ENCODE measurements at regions not wholly inside any gene's neighbourhood (a gene's known extent, or its start where the extent isn't known, plus 50 kb on each side); places are given as distances from the start of the nearest gene placed in this dataset.

DNA sequence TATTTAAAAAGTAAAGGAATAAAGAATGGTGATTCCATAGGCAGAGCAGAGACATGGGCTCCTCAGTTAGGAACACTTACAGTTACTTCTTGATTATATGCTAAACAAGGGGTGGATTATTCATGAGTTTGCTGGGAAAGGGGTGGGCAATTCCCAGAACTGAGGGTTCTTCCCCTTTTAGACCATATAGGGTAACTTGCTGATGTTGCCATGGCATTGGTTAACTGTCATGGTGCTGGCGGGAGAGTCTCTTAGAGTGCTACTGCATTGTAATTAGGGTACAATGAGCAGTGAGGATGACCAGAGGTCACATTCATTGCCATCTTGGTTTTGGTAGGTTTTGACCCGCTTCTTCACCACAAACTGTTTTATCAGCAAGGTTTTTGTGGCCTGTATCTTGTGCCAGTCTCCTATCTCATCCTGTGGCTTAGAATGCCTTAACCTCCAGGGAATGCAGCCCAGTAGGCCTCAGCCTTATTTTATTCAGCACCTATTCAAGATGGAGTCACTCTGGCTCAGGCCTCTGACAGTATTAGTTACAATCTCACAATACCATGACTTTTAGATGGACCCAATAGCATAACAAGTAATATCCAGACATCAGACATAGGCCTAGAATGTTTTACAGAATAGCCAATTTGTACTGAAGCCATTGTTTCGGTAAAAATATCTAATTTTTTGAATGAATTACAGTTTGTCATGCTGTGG, 106.8 kb downstream of the ZBTB18 start:
- no peak for FAIRE-seq

DNA sequence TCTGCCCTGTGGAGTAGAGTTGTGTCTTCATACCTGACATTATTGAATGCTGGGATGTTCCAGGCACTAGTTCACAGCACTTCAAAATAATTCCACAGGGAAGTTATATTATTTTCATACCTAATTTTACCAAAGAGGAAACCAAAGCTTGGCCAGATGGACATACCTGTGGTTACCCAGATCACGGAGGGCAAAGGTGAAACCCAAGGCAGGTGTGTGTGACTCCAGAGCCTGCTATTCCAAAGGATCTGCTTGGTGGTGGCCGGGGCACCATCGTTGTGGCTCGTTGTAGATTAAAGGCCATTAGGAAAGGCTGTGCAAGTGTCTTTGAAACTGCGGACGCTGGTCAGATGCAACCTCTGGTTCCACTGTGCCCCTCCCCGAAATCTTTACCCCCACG, 108.6 kb downstream of the ZBTB18 start:
- FAIRE-seq, result no peak

DNA sequence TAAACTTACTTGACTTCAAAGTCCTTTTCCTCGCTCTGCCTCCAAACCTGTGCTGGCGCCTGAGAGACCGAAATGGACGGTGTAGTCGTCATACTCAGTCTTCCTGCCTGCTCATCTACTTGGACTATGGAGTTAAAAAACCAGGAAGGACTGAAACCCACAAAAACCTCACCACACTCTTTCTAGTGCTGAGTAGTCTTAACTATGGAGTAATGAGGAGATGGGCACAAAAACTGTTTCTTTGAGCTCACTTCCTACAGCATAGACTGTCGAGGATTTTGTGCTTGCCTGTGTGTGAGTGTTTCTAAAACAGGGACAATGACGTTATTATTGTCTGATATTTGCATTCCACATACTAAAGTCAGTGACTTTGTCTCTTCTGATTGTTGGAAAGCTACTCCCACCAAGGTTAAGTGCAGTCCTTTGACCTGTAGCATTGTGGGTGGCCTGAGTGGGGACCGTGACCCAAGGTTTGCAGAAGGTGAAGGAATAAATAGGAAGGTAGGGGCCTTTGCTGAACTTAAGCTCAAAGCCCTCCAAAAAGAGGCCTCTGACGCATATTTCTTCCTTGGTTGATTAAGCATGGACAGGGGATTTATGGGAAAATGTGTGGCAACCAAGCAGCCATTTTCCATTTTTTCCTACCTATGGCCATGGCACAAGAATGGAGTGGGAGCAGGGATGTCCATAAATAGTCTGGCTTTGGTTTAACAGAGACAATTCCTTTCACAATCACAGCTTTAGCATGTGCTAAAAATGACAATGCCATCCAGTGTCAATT, 109.6 kb downstream of the ZBTB18 start:
- no peak for FAIRE-seq

DNA sequence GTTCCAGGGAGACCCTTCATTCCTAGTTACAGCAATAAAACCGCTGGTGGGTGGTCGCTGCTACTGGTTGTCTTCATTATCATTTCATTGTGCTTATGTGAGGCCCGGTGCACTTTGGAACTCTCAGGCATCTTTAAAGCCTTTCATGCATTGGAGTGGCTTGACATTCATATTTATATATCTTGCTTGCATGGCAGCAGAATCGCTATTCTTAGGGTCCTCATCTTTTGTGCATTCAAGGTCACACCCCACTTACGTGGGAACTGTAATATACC, 110.1 kb downstream of the ZBTB18 start:
- FAIRE-seq, result no peak

DNA sequence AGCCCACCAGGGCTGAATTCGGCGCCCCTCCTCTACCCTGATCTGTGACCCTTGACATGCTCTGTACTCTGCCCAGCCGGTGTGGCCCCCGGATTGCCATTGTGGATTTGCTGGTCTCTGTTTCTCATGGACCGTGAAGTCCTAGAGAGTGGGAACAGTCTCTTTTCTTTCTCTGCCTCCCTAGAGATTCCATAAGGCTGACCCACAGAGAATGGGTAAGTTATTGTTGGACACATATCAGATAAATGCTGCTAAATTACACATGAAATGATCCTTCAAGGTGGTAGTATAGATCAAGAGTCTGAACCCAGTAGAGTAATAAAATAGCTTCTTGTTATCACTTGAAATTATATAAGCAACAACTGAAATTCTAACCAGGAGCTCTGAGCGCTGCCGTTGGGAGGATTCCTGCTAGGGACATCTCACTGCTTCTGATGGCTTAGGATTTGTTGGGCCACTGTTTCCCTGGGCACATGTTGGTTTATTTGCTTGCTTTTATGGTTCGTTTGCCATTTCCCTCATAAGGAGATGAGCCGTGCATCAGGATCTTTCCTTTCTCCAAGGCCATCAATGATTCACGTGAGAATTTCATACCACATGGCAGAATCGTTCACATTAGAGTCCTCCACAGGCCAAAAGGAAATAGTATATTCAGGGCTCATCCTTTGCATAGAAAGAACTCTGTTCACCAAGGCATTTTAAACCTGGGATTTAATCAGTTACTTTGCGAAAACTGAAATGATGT, 111.9 kb downstream of the ZBTB18 start:
- FAIRE-seq, result no peak

DNA sequence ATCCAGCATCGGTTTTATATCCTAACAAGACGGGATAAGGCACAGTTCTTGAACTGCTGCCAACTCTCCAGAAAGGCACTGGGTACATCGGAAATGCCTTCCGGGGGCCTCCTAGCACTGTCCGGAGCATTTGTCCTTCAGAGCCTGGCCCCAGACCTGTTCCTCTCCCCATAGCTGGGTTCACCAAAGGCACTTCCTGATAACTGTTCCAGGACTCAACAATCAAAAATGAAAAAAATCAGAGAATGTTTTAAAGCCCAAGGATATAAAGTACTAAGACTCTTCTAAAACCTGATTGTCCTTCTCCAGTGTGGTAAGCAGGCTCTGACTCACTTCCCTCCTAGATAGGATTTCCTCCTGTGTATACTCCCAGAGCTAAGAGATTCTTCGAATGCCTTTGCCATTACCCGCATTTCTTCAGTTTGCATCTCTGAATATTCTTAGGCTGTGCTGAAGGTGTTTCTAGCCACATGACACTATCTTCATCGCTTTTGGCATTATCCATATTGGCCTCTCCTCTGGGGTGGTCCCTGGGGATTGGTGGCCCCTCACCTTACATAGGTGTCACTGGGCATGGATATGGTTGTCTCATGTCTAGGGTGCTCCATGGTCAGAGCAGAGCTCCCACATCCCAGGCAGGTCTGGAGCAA, 112.9 kb downstream of the ZBTB18 start:
- no peak for FAIRE-seq

DNA sequence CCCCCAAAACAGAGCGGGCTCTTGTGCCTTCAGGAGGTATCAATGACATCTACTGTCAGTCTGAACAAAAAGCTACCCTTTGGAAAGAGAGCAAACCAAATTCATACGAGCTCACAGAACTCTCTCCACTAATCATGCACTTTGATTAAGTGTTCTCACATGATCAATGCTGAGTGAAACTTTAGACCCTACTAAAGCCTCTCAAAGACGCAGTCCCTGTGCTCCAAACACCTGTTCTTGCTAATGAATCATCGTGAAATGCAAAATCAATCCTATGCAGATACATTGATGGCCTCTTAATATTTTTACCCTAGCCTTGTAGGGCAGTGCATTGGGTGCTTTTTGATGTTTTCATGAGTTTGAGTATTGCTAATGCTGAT, 113.4 kb downstream of the ZBTB18 start:
- FAIRE-seq, result no peak

DNA sequence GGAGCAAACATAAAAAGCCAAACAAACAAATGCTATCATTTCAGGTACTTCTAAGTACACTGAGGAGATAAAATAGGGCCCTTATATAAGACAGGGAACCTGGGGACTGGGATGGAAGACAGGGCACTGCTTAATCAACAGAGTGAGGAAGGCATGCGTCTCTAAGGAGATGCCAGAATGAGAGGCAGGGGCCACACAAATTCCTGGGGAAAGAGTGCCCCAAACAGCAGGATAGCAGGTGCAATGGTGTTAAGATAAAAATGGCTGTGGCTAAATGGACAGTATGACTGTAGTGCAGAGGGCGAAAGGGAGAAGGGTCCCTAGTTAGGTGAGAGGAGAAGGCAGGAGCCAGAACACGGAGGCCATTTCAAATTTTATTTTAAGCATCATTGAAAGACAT, 113.9 kb downstream of the ZBTB18 start:
- no peak for FAIRE-seq

DNA sequence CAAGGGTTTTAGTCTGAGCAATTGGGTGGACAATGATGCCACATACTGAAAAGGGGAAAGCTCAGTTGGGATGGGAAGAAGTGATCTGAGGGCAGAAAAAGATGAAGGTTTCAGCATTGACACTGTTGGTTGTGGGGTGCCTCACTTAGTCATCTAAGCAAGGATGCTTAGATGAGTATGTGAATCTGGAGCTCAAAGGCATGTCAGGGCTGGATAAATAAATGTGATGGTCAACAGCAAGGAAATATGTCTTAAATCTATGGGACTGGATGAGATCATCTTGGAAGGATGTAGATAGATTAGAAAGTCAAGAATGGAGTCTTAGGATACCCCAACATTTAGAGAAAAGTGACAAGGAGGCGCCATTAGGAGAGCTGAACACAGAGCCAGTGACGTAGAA, 114.6 kb downstream of the ZBTB18 start:
- FAIRE-seq, result no peak

DNA sequence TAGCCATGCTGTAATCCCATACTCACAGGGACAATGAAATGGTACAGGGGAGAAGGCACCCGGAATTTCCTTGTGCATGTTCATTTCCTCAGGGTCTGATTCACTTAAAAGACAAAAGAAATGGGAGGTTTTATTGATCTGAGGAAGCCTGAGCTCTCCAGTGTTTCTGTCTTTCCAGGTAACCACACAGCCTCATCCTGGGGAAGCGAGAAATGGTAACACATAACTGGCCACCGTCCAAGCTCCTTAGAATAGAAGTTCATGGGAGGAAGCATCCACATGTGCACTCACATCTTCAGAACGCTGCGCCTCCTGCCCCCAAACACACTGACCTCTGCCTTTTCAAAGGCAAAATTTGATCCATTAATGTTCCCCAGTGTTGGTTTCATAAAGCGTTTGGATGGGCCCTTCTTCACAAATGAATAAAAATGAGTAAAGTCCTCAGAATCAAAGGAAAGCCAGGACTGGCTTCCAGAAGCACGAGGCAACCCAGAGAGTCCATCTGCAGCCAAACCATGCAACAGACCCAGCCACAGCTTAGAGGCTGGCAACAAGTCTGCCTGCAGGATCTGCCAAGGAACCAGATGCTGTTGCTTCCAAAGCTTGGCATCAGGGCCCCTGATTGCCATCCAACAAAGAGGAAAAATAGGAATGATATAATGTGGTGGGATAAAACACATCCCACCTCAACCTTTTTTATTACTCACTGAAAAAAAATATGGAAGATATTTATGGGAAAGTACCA, 120.3 kb downstream of the ZBTB18 start:
- no peak for FAIRE-seq

DNA sequence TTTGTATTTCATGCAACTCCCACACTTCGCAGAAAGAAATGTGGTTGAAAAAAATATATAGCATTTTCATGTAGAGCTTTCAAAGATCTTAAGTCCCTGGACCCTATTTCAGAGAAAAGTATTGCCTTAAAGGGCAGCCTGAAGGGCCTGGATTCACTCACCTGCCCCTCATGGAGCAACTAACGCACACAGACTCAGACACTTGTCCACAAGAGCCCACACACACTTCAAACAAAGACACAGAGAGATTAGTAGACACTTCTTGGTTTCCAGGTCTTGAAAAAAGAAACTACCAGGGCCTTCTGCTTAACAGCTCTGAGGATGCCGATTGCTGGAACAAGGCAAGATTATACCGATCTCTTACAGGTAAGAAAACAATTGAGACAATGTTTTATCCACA, 122.2 kb downstream of the ZBTB18 start:
- FAIRE-seq, result no peak

DNA sequence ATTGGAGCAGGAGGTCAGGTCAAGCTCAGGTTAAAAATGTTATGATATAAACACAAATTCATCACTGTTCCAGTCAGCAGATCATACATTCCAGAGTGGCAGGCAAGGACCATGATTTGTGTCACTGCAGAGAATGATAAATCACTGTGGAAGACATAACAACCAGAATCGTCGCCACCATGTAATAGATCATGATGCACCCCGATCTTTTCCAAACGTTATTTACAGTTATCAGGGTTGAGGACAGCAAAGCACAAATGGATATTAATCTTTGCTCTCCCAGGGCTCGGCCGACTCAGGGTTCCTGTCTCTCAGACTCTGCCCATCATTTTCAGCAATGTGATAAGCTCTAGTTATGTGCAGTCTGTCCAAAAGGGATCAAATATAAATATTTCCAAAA, 122.7 kb downstream of the ZBTB18 start:
- FAIRE-seq, result no peak

DNA sequence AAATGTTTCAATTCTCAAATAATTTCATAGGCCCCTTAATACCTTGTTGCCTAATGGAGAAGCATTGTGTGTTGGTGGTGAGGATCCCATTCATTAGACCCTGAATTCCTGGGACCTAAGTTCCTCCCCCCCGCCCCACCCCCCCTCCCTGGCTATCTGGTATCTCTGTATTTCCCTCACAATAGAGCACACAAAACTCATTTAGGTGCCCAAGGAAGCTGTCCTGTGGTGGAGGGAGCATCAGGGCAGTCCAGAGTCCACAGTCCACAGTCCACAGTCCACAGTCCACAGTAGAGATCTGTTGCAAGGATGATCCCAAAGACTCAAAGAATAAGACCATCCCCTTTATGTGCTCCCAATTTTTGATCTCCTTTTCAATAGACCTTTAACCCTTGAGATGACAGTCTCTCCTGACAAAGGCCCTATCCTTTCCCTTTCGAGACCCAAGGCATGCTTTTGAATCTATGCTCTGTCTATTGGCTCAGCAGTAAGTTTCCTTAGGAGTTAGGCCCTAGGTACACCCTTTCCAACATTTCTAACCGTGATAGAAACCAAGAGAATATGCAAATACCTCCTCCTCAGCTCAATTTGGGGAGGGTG, 123.9 kb downstream of the ZBTB18 start:
- no peak for FAIRE-seq

DNA sequence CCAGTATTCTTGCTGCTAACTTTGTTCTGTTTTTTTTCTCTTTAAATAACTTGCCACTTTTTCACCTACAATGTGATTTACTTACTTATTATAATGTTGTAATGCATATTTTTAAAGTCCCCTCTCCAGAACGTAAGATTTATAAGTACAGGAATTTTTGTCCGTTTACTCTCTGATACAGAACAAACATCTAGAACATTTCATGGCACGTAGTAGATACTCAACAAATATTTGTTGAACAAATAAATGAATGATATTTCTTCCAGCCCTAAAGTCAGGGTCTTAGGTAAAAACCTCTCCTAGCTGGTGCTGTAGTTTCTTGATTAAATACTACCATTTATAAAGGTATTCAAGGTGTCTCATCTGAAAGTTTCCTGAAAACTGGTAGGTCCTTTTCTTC, 125.1 kb downstream of the ZBTB18 start:
- FAIRE-seq, result no peak

DNA sequence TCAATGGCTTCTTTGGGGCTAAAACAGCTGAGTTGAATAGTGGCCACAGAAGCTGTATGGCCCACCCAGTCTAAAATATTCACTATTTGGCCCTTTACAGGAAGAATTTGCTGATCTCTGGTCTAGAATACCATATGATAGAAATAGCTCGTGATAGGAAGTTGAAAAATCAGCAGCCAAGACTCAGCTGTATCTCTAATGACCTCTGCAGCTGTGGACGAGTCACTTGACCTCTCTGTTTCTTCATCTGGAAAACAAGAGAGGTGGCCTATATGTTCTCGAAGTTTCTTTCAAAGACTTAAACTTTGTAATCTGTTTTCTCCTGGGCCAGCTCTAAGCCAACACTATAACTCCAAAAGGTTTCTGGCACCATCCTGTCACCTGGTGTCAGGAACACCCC, 129.2 kb downstream of the ZBTB18 start:
- FAIRE-seq, result no peak

DNA sequence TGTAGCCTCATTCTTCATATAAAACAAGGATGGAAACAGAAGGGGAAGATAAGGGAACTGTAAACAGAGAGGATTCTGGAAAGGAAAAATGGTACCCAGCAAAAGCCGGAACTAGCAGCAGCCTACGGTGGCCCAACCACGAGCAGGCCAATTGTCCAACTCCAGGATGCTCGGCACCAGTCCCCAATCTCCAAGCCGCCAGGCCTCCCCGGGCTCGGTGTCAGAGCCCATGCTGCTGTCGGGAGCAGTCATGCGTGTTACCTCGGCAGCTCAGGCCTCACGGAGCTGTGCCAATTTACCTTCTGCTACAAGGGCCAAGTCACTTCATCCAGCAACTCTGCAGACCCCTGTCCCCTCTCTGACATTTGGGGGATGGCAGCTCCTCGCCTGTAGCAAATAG, 130.8 kb downstream of the ZBTB18 start:
- FAIRE-seq, result no peak

DNA sequence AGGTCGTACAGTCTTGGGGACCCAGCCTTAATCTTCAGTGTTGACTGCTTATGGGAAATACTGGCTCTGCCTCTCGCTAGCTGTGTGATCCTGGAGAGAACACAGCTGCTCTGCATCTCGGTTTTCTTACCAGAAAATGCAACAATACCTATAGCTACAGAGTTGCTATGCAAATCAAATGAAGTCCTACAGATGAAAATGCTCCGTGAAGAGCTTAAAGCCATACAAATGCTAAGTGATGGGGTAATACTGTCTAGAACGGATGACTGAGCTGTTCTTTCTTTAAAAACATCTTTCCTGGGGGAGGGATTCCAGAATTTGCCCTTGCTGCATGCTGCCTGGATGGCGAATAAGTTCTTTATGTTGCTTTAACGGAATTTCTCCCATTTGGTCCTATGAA, 132.0 kb downstream of the ZBTB18 start:
- FAIRE-seq, result no peak

DNA sequence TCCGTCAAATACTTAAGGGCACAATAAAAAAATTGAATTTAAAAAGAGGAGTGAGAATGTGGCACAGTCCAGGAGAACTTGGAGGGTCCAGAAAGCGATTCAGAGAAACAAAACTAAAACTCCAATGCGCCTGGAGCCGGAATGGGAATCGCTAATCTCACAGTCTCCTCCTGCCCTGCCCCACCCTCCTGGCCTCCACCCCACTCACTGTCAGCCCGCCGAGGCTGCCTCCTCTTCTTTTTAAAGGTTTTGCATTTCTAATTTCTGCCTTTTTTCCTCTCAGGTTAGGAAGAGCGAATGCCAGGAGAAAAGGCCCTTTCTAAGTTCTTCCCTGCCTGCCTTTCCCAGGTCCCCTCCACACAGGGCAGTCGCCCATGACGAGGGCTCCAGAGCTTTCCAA, 135.3 kb downstream of the ZBTB18 start:
- no peak for FAIRE-seq

DNA sequence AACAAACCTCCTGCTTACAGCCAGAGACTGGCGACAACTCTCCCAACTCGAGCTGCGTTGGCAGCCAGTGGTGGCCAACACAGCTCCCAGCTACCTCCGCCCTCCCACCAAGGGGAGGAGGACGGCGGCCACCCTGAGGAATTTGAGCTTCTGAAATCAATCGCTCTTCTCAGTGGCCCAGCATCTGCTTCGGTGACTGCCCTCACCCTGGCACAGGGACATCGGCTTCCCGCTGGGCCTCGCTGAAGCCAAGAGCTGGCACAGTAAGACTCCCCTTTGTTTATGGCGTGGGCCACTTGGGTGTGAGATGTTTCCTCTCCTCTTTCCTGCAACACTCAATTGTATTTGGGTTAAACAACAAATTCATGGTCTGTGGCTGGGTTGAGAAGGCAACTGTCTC, 136.2 kb downstream of the ZBTB18 start:
- FAIRE-seq, result no peak

DNA sequence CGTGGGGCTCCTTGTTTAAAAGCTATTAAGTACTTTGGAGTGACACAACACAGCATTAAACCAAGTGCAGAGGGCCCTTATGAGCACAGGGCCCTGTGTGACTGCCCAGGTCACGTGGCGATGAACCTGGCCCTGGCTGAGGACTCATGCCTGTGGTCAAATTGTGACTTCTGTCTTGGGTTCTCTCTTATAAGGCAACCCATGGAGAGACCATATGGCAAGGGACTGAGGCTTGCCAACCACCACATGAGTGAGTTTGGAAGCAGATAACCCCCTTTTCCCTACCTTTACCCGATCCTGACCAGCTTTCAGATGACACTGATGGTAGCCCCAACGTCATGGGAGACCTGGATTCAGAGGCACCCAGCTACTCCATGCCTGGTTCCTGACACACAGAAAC, 140.5 kb downstream of the ZBTB18 start:
- FAIRE-seq, result no peak

DNA sequence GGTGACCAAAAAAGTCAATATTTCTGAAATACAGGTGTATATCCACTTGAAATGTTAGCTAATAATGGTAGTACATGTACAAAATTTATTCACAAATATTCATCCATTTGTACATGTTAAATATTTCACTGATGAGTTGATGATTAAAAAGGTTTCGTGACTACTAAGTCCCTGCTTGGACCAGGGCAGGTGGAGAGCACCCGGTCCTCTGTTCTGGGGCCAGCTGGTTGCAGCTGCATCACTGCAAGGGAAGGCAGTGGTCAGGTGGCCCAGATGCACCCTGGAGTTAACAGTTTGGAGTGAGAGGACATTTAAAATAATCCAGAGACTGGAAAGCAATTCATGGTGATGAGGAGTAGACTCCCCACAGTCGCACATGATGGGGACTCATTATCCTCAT, 141.2 kb downstream of the ZBTB18 start:
- FAIRE-seq, result no peak

DNA sequence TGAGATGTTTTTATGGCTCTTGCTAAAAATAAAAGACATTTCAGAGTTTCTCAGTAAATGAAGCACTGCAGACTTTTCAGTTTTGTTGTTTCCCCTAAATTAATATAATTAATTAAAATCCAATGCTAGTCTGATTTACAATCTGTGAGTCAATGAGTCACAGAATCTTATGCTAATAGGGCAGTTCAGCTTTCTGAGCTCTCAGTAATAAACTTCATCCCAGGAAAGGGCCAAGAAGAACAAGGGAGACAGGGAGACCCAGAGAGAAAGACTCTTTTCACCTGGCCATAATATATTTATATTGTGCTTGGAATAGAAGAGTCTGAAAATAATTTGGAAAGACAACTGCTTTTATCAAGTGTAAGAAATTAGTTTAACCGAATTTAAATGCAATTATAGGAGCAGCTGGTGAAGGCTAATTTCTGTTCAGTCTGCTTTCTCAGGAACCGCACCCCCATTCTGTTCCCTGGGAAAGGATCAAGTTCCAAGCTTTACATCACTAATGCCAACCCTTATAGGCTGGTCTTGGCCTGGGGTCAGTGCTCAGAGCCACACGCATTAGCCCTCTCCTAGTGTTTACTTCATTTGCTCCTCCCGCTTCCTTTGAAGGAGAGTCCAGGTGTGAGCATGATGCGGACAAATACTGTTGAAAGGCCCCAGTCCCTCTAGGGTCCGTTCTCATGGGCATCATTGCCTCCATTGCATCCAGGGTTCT, 145.6 kb downstream of the ZBTB18 start:
- no peak for FAIRE-seq
